ENCODE measurements at regions not wholly inside any gene's neighbourhood (a gene's known extent, or its start where the extent isn't known, plus 50 kb on each side); places are given as distances from the start of the nearest gene placed in this dataset.

GRCh38 chr10:124222318-124222987, 129.1 kb upstream of the CHST15 start:
- H3K27ac Mint-ChIP-seq (ENCODE audit: low read depth), result no peak overlapping the region
- ATAC-seq (replicated peaks; ENCODE audit: extremely low read depth, poor library complexity, severe bottlenecking), result no peak
- H3K4me1 Mint-ChIP-seq, result peaks cover 13% of the 10 kb centered on the region
- peaks cover 26% of the 10 kb centered on the region for H3K36me3 Mint-ChIP-seq (ENCODE audit: insufficient read depth)
- peaks cover 22% of the 10 kb centered on the region for H3K27me3 Mint-ChIP-seq
- H3K9me3 Mint-ChIP-seq, result peaks cover 17% of the 10 kb centered on the region
- H3K4me3 Mint-ChIP-seq, result no peak overlapping the region
- DNase-seq (ENCODE audit: low spot score in 2 of 2), result no peak

- Mint-ChIP-seq H3K27me3 (peaks cover 27% of the 10 kb centered on the region), H3K36me3 (ENCODE audit: insufficient read depth) (peaks cover 18% of the 10 kb centered on the region), H3K4me1 (peaks cover 5% of the 10 kb centered on the region), H3K4me3 (no peak overlapping the region), H3K9me3 (peaks cover 9% of the 10 kb centered on the region), H3K27ac (ENCODE audit: low read depth) (no peak overlapping the region)
- DNase-seq (ENCODE audit: low spot score in 2 of 2) (no peak), ATAC-seq (replicated peaks; ENCODE audit: extremely low read depth, poor library complexity, severe bottlenecking) (no peak)
Observed at GRCh38 chr10:124221356-124222317, 128.2 kb upstream of the CHST15 start.

DNA sequence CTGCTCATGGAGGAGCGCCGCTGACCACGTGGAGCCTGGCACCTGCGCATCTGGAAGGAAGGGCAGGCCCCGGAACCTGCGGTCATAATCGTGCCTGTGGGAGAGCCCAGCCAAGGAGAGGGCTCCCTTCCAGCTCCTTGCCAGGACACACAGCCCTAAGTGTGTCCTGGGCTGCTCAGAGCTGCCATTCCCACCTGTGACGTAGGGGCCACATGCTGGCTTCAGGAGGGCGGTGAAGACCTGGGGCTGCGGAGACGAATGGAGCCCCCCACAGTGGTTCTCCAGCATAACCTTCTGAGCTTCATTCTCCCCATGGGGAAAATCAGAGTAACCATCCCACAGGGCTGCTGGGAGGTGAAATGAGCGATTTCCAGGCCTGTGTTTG, 127.6 kb upstream of the CHST15 start:
- ATAC-seq (replicated peaks; ENCODE audit: extremely low read depth, poor library complexity, severe bottlenecking) (no peak), DNase-seq (ENCODE audit: low spot score in 2 of 2) (no peak)
- peaks cover 3% of the 10 kb centered on the region for H3K4me1 Mint-ChIP-seq
- no peak overlapping the region for H3K4me3 Mint-ChIP-seq
- H3K9me3 Mint-ChIP-seq, result peaks cover 3% of the 10 kb centered on the region
- H3K27ac Mint-ChIP-seq (ENCODE audit: low read depth), result no peak overlapping the region
- H3K36me3 Mint-ChIP-seq (ENCODE audit: insufficient read depth), result peaks cover 12% of the 10 kb centered on the region
- peaks cover 30% of the 10 kb centered on the region for H3K27me3 Mint-ChIP-seq

DNA sequence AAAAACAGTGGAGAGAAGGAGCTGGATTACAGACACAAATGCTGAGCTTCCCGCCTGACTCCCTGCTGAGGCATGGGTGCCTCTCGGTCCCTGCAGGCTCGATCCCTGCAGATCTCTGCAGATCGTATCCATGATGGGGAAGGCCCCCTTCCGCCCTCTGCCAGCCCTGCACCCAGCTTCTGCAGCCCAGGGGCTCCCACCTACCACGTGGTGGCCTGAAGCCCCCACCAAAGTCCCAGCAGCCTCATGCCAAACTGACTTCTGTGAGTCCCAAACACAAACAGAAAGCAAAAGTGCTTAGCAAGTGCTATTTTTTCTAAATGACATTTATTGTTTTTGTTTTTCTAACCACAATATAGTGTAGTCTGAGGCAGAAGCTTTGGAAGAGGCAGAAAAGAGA, 127.1 kb upstream of the CHST15 start:
- DNase-seq (ENCODE audit: low spot score in 2 of 2) (no peak), ATAC-seq (replicated peaks; ENCODE audit: extremely low read depth, poor library complexity, severe bottlenecking) (no peak)
- H3K4me1 Mint-ChIP-seq, result no peaks in the 10 kb centered on the region
- no peak overlapping the region for H3K27ac Mint-ChIP-seq (ENCODE audit: low read depth)
- H3K36me3 Mint-ChIP-seq (ENCODE audit: insufficient read depth), result peaks cover 7% of the 10 kb centered on the region
- H3K27me3 Mint-ChIP-seq, result peaks cover 30% of the 10 kb centered on the region
- no peaks in the 10 kb centered on the region for H3K9me3 Mint-ChIP-seq
- H3K4me3 Mint-ChIP-seq, result no peak overlapping the region

GRCh38 chr10:124219655-124220054, 126.3 kb upstream of the CHST15 start:
- peaks cover 30% of the 10 kb centered on the region for H3K27me3 Mint-ChIP-seq
- no peak for ATAC-seq (replicated peaks; ENCODE audit: extremely low read depth, poor library complexity, severe bottlenecking)
- no peak for DNase-seq (ENCODE audit: low spot score in 2 of 2)
- no peak overlapping the region for H3K27ac Mint-ChIP-seq (ENCODE audit: low read depth)
- H3K9me3 Mint-ChIP-seq, result no peaks in the 10 kb centered on the region
- H3K4me1 Mint-ChIP-seq, result no peaks in the 10 kb centered on the region
- H3K36me3 Mint-ChIP-seq (ENCODE audit: insufficient read depth), result no peaks in the 10 kb centered on the region
- no peak overlapping the region for H3K4me3 Mint-ChIP-seq

DNA sequence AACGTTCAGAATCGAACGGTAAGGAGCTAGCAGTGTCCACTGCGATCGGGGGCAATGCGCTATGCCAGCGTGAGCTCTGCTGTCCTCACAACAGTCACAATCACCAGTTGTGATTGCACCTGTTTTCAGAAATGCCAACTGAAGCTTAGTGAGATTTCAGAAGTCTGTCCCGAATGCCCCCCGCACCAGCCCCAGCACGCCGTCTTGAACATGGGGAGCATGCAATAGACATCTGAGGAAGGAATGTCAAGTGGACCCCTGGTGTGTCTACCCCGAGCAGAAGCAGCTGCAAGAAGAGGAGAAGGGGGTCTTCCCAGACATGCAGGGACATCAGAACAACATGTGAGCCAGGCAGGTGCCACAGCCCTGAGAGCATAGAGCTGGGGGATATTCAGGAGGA, 125.7 kb upstream of the CHST15 start:
- no peak for ATAC-seq (replicated peaks; ENCODE audit: extremely low read depth, poor library complexity, severe bottlenecking)
- Mint-ChIP-seq H3K36me3 (ENCODE audit: insufficient read depth) (no peaks in the 10 kb centered on the region), H3K27me3 (peaks cover 30% of the 10 kb centered on the region), H3K4me3 (no peak overlapping the region), H3K9me3 (no peaks in the 10 kb centered on the region), H3K27ac (ENCODE audit: low read depth) (no peak overlapping the region), H3K4me1 (no peaks in the 10 kb centered on the region)
- no peak for DNase-seq (ENCODE audit: low spot score in 2 of 2)

GRCh38 chr10:124217906-124218804, 124.8 kb upstream of the CHST15 start:
- Mint-ChIP-seq H3K27me3 (peaks cover 30% of the 10 kb centered on the region), H3K27ac (ENCODE audit: low read depth) (no peak overlapping the region), H3K4me1 (no peaks in the 10 kb centered on the region), H3K9me3 (no peaks in the 10 kb centered on the region), H3K4me3 (no peak overlapping the region), H3K36me3 (ENCODE audit: insufficient read depth) (no peaks in the 10 kb centered on the region)
- ATAC-seq (replicated peaks; ENCODE audit: extremely low read depth, poor library complexity, severe bottlenecking) (no peak), DNase-seq (ENCODE audit: low spot score in 2 of 2) (no peak)

GRCh38 chr10:124217031-124217430, 123.6 kb upstream of the CHST15 start:
- no peak overlapping the region for H3K4me3 Mint-ChIP-seq
- ATAC-seq (replicated peaks; ENCODE audit: extremely low read depth, poor library complexity, severe bottlenecking) (no peak), DNase-seq (ENCODE audit: low spot score in 2 of 2) (no peak)
- no peaks in the 10 kb centered on the region for H3K9me3 Mint-ChIP-seq
- no peaks in the 10 kb centered on the region for H3K4me1 Mint-ChIP-seq
- H3K27me3 Mint-ChIP-seq, result peaks cover 30% of the 10 kb centered on the region
- H3K27ac Mint-ChIP-seq (ENCODE audit: low read depth), result no peak overlapping the region
- no peaks in the 10 kb centered on the region for H3K36me3 Mint-ChIP-seq (ENCODE audit: insufficient read depth)

DNA sequence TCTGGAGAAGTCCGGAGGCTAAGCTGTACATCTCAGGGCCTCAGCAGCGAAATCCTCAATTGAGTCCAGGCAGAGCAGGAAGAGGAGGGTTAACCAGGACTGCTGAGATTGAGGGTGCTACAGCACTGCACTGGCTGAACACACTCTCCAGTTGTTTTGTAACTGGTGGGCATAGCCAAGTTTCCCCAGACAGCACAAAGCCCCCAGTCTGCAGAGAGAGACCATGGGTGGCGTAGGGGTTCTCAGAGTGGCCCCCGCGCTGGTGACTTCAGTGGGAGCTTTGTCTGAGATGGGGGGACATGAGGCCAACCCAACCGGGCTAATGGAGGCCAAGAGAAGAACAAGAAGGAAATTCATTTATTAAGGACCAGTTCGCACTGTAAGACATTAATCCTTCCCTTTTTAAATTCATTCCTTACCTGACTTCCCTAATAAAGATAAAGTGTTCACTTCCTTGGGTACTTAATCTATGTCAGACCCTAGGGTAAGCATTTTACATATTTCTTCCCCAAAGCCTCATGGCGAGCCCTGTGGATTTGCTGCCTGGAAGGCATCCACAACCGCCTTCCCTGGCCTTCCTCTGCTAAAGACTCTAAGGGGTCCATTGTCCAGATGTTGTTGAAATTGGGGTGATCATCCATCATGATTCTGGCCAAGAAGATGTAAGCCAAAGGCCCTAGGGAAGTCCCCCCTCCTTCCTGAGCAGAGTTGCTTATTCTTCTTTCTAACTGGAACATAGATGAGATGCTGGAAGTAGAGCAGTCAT, 121.4 kb upstream of the CHST15 start:
- ATAC-seq (replicated peaks; ENCODE audit: extremely low read depth, poor library complexity, severe bottlenecking) (no peak), DNase-seq (ENCODE audit: low spot score in 2 of 2) (no peak)
- no peaks in the 10 kb centered on the region for H3K36me3 Mint-ChIP-seq (ENCODE audit: insufficient read depth)
- H3K9me3 Mint-ChIP-seq, result no peaks in the 10 kb centered on the region
- no peaks in the 10 kb centered on the region for H3K4me1 Mint-ChIP-seq
- peaks cover 23% of the 10 kb centered on the region for H3K27me3 Mint-ChIP-seq
- no peak overlapping the region for H3K27ac Mint-ChIP-seq (ENCODE audit: low read depth)
- no peak overlapping the region for H3K4me3 Mint-ChIP-seq

- H3K36me3 Mint-ChIP-seq (ENCODE audit: insufficient read depth), result no peaks in the 10 kb centered on the region
- H3K9me3 Mint-ChIP-seq, result no peaks in the 10 kb centered on the region
- ATAC-seq (replicated peaks; ENCODE audit: extremely low read depth, poor library complexity, severe bottlenecking), result no peak
- DNase-seq (ENCODE audit: low spot score in 2 of 2), result no peak
- H3K4me3 Mint-ChIP-seq, result no peak overlapping the region
- H3K27me3 Mint-ChIP-seq, result peaks cover 23% of the 10 kb centered on the region
- no peaks in the 10 kb centered on the region for H3K4me1 Mint-ChIP-seq
- no peak overlapping the region for H3K27ac Mint-ChIP-seq (ENCODE audit: low read depth)
Observed at GRCh38 chr10:124213899-124214510, 120.6 kb upstream of the CHST15 start.

- ATAC-seq (replicated peaks; ENCODE audit: extremely low read depth, poor library complexity, severe bottlenecking) (no peak), DNase-seq (ENCODE audit: low spot score in 2 of 2) (no peak)
- no peaks in the 10 kb centered on the region for H3K4me1 Mint-ChIP-seq
- peaks cover 19% of the 10 kb centered on the region for H3K27me3 Mint-ChIP-seq
- H3K36me3 Mint-ChIP-seq (ENCODE audit: insufficient read depth), result no peaks in the 10 kb centered on the region
- no peaks in the 10 kb centered on the region for H3K9me3 Mint-ChIP-seq
- no peak overlapping the region for H3K4me3 Mint-ChIP-seq
- no peak overlapping the region for H3K27ac Mint-ChIP-seq (ENCODE audit: low read depth)
Observed at GRCh38 chr10:124213471-124213870, 120.1 kb upstream of the CHST15 start.
